ENCODE measurements at regions not wholly inside any gene's neighbourhood (a gene's known extent, or its start where the extent isn't known, plus 50 kb on each side); places are given as distances from the start of the nearest gene placed in this dataset.
A peak's percentile ranks its signal among the peaks of the same experiment; 100 is the strongest.

DNA sequence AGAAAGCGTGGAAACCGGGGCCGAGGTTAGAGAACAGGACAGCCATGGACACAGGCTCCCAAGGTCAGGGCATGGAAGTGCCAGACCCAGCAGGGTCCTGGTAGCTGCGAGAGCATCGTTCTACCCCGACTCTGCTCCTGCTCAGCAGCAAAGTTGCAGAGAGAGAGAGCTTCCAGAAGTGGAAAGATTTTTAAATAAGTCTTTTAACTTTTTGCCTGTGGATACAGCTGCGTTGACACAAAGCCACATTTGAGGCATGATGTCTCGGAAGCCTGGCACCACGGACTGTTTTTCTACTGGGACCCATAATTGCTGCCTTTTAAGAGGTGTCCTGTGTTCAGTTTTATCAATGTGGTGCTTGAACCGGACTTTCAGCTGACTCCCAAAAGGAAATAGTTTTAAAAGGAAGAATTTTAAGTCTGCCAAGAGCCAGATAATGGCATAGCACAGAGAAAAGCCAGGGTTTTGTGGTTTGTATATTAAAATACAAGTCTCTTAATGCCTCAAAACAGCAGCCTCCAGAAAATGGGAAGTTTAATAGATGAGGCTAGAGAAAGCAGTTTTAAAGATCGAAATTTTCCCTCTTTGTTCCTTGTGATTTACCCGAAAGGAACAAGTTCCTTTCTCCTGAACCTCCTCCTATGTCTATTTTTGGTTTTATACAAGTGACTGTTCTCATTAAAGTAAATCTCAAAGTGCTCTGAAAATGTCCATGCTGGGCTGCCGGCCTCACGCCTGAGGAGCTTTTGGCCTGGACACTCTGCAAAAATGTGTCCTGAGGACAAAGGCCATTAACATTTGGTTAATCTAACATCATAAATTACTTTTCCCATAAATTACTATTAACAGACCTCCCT lies 91.5 kb downstream of the RIN2 start:
- DNase-seq (ENCODE audit: low spot score) (no peak), ATAC-seq (ENCODE audit: insufficient number of reproducible peaks, low FRiP score, low read depth) (peak; percentile 12)
- Histone ChIP-seq H3K9me3 (no peaks in the 10 kb centered on the region), H3K4me1 (ENCODE audit: control insufficient read depth in 1 of 2, low read depth in 2 of 2) (peaks cover 14 to 27% of the 10 kb centered on the region in 2 donors), H3K27me3 (replicated peaks; ENCODE audit: insufficient read depth) (no peaks in the 10 kb centered on the region), H3K4me3 (peak overlapping the region; percentile 51), H3K36me3 (no peaks in the 10 kb centered on the region), H3K27ac (peak overlapping the region; percentile 64 to 82)
- TF ChIP-seq, protein P1, sequence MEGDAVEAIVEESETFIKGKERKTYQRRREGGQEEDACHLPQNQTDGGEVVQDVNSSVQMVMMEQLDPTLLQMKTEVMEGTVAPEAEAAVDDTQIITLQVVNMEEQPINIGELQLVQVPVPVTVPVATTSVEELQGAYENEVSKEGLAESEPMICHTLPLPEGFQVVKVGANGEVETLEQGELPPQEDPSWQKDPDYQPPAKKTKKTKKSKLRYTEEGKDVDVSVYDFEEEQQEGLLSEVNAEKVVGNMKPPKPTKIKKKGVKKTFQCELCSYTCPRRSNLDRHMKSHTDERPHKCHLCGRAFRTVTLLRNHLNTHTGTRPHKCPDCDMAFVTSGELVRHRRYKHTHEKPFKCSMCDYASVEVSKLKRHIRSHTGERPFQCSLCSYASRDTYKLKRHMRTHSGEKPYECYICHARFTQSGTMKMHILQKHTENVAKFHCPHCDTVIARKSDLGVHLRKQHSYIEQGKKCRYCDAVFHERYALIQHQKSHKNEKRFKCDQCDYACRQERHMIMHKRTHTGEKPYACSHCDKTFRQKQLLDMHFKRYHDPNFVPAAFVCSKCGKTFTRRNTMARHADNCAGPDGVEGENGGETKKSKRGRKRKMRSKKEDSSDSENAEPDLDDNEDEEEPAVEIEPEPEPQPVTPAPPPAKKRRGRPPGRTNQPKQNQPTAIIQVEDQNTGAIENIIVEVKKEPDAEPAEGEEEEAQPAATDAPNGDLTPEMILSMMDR (IDR thresholded peaks at IDR 0.05) = no peak

DNA sequence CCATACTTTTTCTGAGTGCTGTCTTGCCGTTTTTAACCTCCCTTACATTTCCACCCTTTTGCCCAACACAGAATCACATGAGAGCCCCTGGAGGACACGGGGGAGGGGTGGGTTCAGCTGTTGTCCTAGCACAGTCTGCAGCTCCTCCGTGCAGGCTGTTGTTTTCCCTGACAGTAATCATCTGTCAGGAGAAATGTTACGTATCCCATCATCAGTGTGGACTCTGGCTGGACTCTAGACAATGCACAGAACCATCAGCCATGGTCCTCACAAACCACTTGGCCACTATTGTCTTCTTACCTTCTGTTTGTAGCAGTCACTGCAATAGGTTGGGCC lies 92.1 kb downstream of the RIN2 start:
- H3K27ac ChIP-seq = peak overlapping the region; percentile 64 to 82

DNA sequence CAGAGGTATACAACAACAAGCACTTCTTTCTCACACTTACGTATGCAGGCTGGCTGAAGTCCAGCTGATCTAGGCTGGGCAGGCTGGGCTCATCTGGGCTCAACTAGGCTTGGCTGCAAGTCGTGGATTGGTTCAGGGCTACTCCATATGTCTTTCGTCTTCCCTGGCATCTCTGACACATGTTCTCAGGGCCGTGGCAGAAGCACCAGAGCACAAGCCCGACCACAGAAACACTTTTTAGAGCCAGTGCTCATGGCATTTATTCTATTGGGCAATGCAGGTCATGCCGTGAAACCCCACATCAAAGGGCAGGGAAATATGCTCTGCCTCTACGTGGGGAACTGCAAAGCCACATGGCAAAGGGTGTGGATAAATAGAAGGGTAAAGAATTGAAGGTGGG lies 93.8 kb downstream of the RIN2 start:
- no peaks in the 10 kb centered on the region for H3K36me3 ChIP-seq
- ATAC-seq (ENCODE audit: insufficient number of reproducible peaks, low FRiP score, low read depth) = no peak
- TF ChIP-seq, protein P1 (IDR thresholded peaks at IDR 0.05) = no peak
- H3K4me3 ChIP-seq = no peak overlapping the region
- H3K4me1 ChIP-seq (ENCODE audit: control insufficient read depth in 1 of 2, low read depth in 2 of 2) = peaks cover 14 to 27% of the 10 kb centered on the region in 2 donors
- DNase-seq (ENCODE audit: low spot score) = no peak
- no peaks in the 10 kb centered on the region for H3K27me3 ChIP-seq (replicated peaks; ENCODE audit: insufficient read depth)
- no peaks in the 10 kb centered on the region for H3K9me3 ChIP-seq
- H3K27ac ChIP-seq = no peak overlapping the region

More for the DNA sequence above, 92.1 kb downstream of the RIN2 start:
- H3K36me3 ChIP-seq = no peaks in the 10 kb centered on the region
- peaks cover 14 to 27% of the 10 kb centered on the region in 2 donors for H3K4me1 ChIP-seq (ENCODE audit: control insufficient read depth in 1 of 2, low read depth in 2 of 2)
- no peak for ATAC-seq (ENCODE audit: insufficient number of reproducible peaks, low FRiP score, low read depth)
- peak overlapping the region; percentile 51 for H3K4me3 ChIP-seq
- no peak for DNase-seq (ENCODE audit: low spot score)
- H3K27me3 ChIP-seq (replicated peaks; ENCODE audit: insufficient read depth) = no peaks in the 10 kb centered on the region
- TF ChIP-seq, protein P1 (IDR thresholded peaks at IDR 0.05) = no peak
- no peaks in the 10 kb centered on the region for H3K9me3 ChIP-seq

DNA sequence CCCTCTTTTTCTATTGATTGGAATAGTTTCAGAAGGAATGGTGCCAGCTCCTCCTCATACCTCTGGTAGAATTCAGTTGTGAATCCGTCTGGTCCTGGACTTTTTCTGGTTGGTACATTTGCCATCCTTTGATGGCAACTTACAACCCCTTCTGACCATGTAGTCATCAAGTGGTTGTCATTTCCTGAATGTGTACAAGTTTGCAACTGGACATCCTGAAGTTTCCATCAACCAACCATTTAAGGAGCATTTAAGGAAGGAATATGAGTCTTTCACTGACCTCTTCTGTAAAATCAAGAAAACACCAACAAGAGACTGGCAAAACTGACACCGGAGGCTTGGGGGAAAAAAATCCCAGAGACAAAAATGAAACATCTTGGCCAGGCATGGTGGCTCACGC lies 97.4 kb downstream of the RIN2 start:
- Histone ChIP-seq H3K27ac (no peak overlapping the region), H3K4me1 (ENCODE audit: control insufficient read depth in 1 of 2, low read depth in 2 of 2) (peaks cover 1 to 5% of the 10 kb centered on the region in 2 donors), H3K27me3 (replicated peaks; ENCODE audit: insufficient read depth) (no peaks in the 10 kb centered on the region), H3K4me3 (no peak overlapping the region), H3K36me3 (no peaks in the 10 kb centered on the region), H3K9me3 (no peaks in the 10 kb centered on the region)
- TF ChIP-seq, protein P1 (IDR thresholded peaks at IDR 0.05) = no peak
- ATAC-seq (ENCODE audit: insufficient number of reproducible peaks, low FRiP score, low read depth) (no peak), DNase-seq (ENCODE audit: low spot score) (no peak)

DNA sequence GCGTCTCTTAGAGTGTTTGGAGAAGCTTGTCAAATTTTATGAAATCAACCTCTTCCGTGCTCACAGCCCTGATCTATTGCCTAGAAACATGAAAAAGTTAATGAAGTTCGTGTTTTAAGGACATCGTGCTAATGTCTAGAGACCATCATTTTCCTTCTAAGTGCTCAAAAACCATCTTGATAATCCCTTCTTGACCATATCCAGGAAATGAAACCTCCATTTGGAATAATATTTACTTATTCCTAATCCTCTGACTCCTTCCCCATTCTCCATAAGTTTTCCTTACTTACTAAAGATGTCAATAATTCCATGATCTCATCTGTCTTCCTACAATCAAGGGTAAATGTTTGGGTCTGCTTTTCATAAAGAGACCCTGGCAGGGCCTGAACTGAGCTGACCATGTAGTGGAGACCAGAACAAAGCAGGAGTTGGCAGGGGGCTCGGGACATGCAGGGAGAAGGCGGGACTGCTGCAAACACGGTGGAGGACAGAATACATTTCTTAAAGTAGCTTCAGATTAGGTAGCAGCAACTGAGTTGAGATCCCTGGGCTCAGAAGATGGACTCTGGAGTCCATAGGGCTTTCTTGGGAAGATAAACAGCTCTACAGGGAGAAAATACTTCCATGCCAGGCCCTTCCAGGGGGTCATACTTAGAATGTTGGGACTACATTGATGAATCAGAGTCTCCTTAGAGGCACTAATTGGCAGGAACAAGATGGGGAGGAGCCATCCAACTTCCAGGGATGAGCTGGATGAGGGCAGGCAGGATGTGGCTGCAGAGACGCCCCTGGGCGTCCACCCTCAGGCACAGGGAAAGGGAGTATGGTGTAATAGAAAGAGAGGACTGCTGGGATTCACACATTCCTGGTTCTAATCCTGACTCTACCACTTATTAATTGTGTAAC lies 100.7 kb downstream of the RIN2 start:
- H3K27me3 ChIP-seq (replicated peaks; ENCODE audit: insufficient read depth) = no peaks in the 10 kb centered on the region
- H3K4me3 ChIP-seq = no peak overlapping the region
- TF ChIP-seq, protein P1 (IDR thresholded peaks at IDR 0.05) = no peak
- H3K4me1 ChIP-seq (ENCODE audit: control insufficient read depth in 1 of 2, low read depth in 2 of 2) = no peaks in the 10 kb centered on the region
- H3K36me3 ChIP-seq = no peaks in the 10 kb centered on the region
- H3K27ac ChIP-seq = no peak overlapping the region
- DNase-seq (ENCODE audit: low spot score) (no peak), ATAC-seq (ENCODE audit: insufficient number of reproducible peaks, low FRiP score, low read depth) (no peak)
- no peaks in the 10 kb centered on the region for H3K9me3 ChIP-seq
